Colonic mucosa (tissue), 4 donors: ENCODE measurements at regions not wholly inside any gene's neighbourhood (a gene's known extent, or its start where the extent isn't known, plus 50 kb on each side); places are given as distances from the start of the nearest gene placed in this dataset.
"Not testable (repeated sequence)": the region's sequence is repeated elsewhere in the genome, so short reads cannot be mapped to it uniquely, and the experiment has no call there.

Source experiments
- DNase-seq: peaks from one replicate; pipeline ENCODE4 v3.0.0-alpha.2; 2020
- H3K27ac ChIP-seq: fragments of 200-600 bp; one replicate; pipeline ENCODE4 v1.8.0; 2021
- H3K27me3 ChIP-seq: fragments of 200-600 bp; one replicate; pipeline ENCODE4 v1.8.0; 2021
- H3K36me3 ChIP-seq: fragments of 200-600 bp; one replicate; pipeline ENCODE4 v1.8.0; 2021
- H3K4me1 ChIP-seq: fragments of 200-600 bp; one replicate; pipeline ENCODE4 v1.8.0; 2021; ENCODE audit warnings: mild to moderate bottlenecking
- H3K4me3 ChIP-seq: fragments of 200-600 bp; one replicate; pipeline ENCODE4 v1.8.0; 2021
- H3K9ac ChIP-seq, 2 donors: one replicate each; pipeline ENCODE4 v1.7.0; 2013; ENCODE audit warnings: control low read depth in 2 of 2, low read depth in 2 of 2, low read length in 2 of 2
- H3K9me3 ChIP-seq: fragments of 200-600 bp; one replicate; pipeline ENCODE4 v1.8.0; 2021
- CTCF ChIP-seq: fragments of 200-600 bp; IDR thresholded peaks from one replicate; pipeline ENCODE4 v1.8.0; 2022; ENCODE audit warnings: antibody characterized with exemption, mild to moderate bottlenecking
- intact Hi-C: fragments of 100-400 bp; cut with DNase I; formaldehyde crosslinking; loops from one replicate; pipeline ENCODE4 v1.14.1; 2022
- donor health status: healthy.
- donor health status: DM: no; HTN: no; CAD: no.
- donor health status: DM: no; HTN: no; CAD: no.

DNA sequence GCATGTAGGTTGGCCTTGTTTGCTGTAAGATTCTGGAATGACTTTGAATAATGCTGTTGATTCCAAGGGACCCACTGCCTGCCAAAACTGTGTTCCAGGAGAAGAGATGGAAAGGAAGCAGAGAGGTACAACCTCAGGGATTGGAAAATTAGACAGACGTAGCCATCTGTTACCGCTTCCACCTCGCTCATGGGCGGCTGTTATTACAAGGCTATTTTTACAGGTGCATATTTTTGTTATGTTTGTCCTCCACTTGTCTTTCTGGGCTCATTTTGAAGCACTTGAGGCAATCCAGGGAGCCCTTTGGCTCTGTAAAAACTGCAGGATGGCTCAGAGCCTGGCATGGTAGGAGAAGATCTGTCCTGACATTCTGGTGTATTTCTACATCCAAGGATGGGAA is 276.4 kb upstream of the TMTC4 start:
- intact Hi-C loops, result no loop called here
- H3K36me3 ChIP-seq, result no peaks in the 10 kb centered on the region
- no peak for TF ChIP-seq CTCF
- no peak overlapping the region for H3K4me3 ChIP-seq
- H3K27ac ChIP-seq, result no peak overlapping the region
- no peaks in the 10 kb centered on the region for H3K27me3 ChIP-seq
- no peak for DNase-seq
- no peak overlapping the region for H3K9ac ChIP-seq
- H3K4me1 ChIP-seq, result no peaks in the 10 kb centered on the region
- H3K9me3 ChIP-seq, result no peaks in the 10 kb centered on the region

GRCh38 chr13:100948937-100949336 is 274.3 kb upstream of the TMTC4 start:
- H3K4me1 ChIP-seq, intact Hi-C loops, H3K27ac ChIP-seq, H3K9me3 ChIP-seq, H3K4me3 ChIP-seq, H3K27me3 ChIP-seq, H3K36me3 ChIP-seq, H3K9ac ChIP-seq, DNase-seq: not testable (repeated sequence)

GRCh38 chr13:100946588-100946987 is 272.0 kb upstream of the TMTC4 start:
- intact Hi-C loops, result no loop called here
- Histone ChIP-seq H3K36me3 (no peaks in the 10 kb centered on the region), H3K9ac (no peak overlapping the region), H3K4me3 (no peak overlapping the region), H3K4me1 (no peaks in the 10 kb centered on the region), H3K9me3 (no peaks in the 10 kb centered on the region), H3K27me3 (no peaks in the 10 kb centered on the region), H3K27ac (no peak overlapping the region)
- TF ChIP-seq CTCF, result no peak
- no peak for DNase-seq

GRCh38 chr13:100944791-100945345 is 270.3 kb upstream of the TMTC4 start:
- H3K27me3 ChIP-seq, result no peaks in the 10 kb centered on the region
- H3K9ac ChIP-seq, result no peak overlapping the region
- H3K27ac ChIP-seq, result no peak overlapping the region
- intact Hi-C loops, result no loop called here
- TF ChIP-seq CTCF, result no peak
- no peaks in the 10 kb centered on the region for H3K36me3 ChIP-seq
- no peak overlapping the region for H3K4me3 ChIP-seq
- H3K9me3 ChIP-seq, result no peaks in the 10 kb centered on the region
- H3K4me1 ChIP-seq, result no peaks in the 10 kb centered on the region
- DNase-seq, result no peak

GRCh38 chr13:100942742-100943141 is 268.1 kb upstream of the TMTC4 start:
- no peaks in the 10 kb centered on the region for H3K9me3 ChIP-seq
- no peak for TF ChIP-seq CTCF
- no peaks in the 10 kb centered on the region for H3K27me3 ChIP-seq
- H3K4me3 ChIP-seq, result no peak overlapping the region
- no peak for DNase-seq
- no peaks in the 10 kb centered on the region for H3K36me3 ChIP-seq
- intact Hi-C loops, result no loop called here
- H3K4me1 ChIP-seq, result no peaks in the 10 kb centered on the region
- H3K9ac ChIP-seq, result no peak overlapping the region
- no peak overlapping the region for H3K27ac ChIP-seq

DNA sequence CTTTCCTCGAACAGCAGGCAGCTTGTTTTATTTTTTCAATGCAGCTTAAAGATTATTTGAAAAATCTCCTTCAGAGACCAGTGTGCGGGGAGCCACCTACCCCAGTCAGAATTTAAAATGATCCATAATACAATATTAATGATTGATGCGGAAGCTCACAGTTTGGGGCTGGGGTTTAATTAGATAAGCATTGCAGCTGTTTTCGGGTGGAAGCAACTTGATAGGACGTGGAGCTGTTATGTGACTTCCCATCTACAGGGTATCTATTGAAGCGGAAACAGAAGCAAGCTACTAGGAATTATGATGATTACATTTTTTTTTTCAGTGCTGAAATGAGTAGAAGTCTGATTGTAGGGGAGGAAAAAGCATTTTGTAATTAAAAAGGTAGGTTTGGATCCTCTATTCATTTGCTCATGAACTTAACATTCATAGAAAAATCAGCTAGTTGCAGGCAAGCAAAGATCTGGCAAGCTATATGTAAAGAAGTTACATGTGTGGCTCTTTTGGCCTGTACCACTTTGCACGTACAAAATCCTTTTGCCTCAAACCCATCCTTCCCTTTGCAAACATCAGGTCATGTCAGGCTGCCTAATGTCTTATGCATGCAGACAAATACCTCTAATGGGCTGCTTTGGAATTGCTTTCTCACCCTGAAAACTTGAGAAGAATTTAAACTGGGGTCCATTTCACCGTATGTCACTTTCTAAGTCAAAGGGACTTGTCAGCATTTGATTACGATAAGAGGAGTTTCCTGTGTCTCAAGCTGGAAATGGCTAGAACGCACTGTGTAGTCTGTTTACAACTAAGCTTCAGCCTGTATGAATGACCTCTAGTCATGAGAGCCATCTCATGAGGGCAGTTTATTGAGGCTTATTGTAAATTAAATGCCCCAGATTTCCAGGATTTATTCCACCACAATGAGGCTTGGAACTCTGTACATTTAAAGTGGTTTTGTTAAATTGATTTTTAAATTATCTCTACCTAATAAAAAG is 267.1 kb upstream of the TMTC4 start:
- Histone ChIP-seq H3K27ac (no peak overlapping the region), H3K27me3 (no peaks in the 10 kb centered on the region), H3K36me3 (no peaks in the 10 kb centered on the region), H3K9me3 (no peaks in the 10 kb centered on the region), H3K4me1 (no peaks in the 10 kb centered on the region), H3K4me3 (no peak overlapping the region), H3K9ac (no peak overlapping the region)
- DNase-seq, result no peak
- TF ChIP-seq CTCF, result no peak
- intact Hi-C loops, result no loop called here
